IPS-18a (cell line): ENCODE measurements at regions not wholly inside any gene's neighbourhood (a gene's known extent, or its start where the extent isn't known, plus 50 kb on each side); places are given as distances from the start of the nearest gene placed in this dataset.

ENCODE experiments used
- H3K27ac ChIP-seq: one replicate; pipeline ENCODE4 v1.5.1; 2013; ENCODE audit warnings: low read length
- H3K27me3 ChIP-seq: one replicate; pipeline ENCODE4 v1.6.1; 2013; ENCODE audit warnings: mild to moderate bottlenecking, low read length; ENCODE audit not compliant: control insufficient read depth, insufficient read depth
- H3K36me3 ChIP-seq: one replicate; pipeline ENCODE4 v1.6.1; 2013; ENCODE audit warnings: low read depth, low read length; ENCODE audit not compliant: control insufficient read depth
- H3K4me1 ChIP-seq: one replicate; pipeline ENCODE4 v1.6.1; 2013; ENCODE audit warnings: low read depth, low read length; ENCODE audit not compliant: control insufficient read depth
- H3K4me3 ChIP-seq: one replicate; pipeline ENCODE4 v1.5.1; 2013; ENCODE audit warnings: low read length
- H3K9ac ChIP-seq: one replicate; pipeline ENCODE4 v1.6.1; 2013; ENCODE audit warnings: mild to moderate bottlenecking, low read length, moderate library complexity
- H3K9me3 ChIP-seq: one replicate; pipeline ENCODE4 v1.6.1; 2013; ENCODE audit warnings: low read depth, low read length; ENCODE audit not compliant: control insufficient read depth

DNA sequence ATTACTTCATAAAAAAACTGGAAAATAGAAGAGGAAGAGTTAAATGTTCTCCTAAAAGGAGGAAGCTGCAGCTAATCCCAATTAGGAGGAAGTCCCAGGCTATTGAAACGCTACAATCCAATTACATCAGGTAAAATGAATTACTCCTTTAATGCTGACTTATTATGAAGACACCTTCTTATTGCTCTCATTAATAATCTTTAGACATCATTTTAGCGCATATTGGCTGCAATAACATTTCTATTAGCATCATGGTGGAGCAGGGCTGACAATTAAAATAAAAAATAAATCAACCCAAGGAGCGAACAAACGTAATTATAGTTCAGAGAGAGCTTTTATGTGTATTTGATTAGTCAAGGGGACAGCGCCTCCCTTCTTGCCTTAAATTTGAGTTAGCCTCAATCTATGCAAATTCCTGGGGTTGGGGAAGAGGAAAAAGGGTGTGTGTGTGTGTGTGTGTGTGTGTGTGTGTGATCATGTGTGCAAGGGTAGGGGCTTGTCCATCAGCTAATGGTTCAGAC, 109.0 kb upstream of the IRX6 start:
- Histone ChIP-seq H3K9ac (no peak overlapping the region), H3K4me1 (no peaks in the 10 kb centered on the region), H3K9me3 (no peaks in the 10 kb centered on the region), H3K4me3 (no peak overlapping the region), H3K27me3 (no peaks in the 10 kb centered on the region), H3K27ac (no peak overlapping the region), H3K36me3 (no peaks in the 10 kb centered on the region)

DNA sequence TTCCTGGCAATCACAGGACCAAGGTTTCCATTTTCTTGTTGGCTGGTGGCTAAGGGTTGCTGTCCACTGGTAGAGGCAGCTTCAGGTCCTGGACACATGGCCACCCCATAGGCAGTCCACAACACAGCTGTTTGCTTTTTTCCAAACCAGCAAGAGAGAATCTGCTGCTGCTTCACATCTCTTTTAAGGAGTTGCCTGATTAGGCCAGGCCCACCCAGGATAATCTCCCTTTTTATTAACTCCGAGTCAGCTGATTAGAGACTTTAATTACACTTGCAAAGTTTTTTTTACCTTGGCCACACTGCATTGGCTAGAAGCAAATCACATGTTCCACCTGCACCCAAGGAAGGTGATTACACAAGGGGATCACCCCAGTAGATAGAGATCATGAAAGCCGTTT, 106.6 kb upstream of the IRX6 start:
- Histone ChIP-seq H3K4me1 (no peaks in the 10 kb centered on the region), H3K9me3 (no peaks in the 10 kb centered on the region), H3K9ac (no peak overlapping the region), H3K27me3 (no peaks in the 10 kb centered on the region), H3K4me3 (no peak overlapping the region), H3K27ac (no peak overlapping the region), H3K36me3 (no peaks in the 10 kb centered on the region)

DNA sequence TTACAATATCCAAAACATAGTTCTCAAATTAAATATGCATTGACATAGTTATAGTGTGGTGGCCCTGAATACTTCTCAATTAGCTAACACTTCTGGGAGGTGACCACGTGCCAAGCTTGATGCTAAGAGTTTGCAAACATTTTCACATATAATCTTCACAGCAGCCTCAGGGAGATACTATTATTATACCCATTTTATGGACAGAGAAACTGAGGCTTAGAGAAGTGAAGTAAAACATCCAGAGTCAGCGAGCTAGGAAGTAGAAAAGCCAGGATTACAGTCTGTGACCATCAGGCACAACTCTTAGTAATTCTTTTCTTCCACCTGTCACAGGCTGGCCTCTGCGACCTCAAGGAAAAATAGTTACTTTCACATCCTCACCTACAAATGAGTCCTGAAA, 102.2 kb upstream of the IRX6 start:
- Histone ChIP-seq H3K9ac (no peak overlapping the region), H3K4me1 (no peaks in the 10 kb centered on the region), H3K9me3 (peaks cover 5% of the 10 kb centered on the region), H3K4me3 (no peak overlapping the region), H3K27ac (no peak overlapping the region), H3K36me3 (no peaks in the 10 kb centered on the region), H3K27me3 (no peaks in the 10 kb centered on the region)

GRCh38 chr16:55222486-55222885, 101.5 kb upstream of the IRX6 start:
- H3K27ac ChIP-seq, result no peak overlapping the region
- no peaks in the 10 kb centered on the region for H3K36me3 ChIP-seq
- H3K9ac ChIP-seq, result no peak overlapping the region
- H3K27me3 ChIP-seq, result no peaks in the 10 kb centered on the region
- H3K9me3 ChIP-seq, result peaks cover 5% of the 10 kb centered on the region
- no peaks in the 10 kb centered on the region for H3K4me1 ChIP-seq
- no peak overlapping the region for H3K4me3 ChIP-seq

- no peaks in the 10 kb centered on the region for H3K36me3 ChIP-seq
- no peak overlapping the region for H3K9ac ChIP-seq
- H3K9me3 ChIP-seq, result peaks cover 5% of the 10 kb centered on the region
- H3K4me1 ChIP-seq, result no peaks in the 10 kb centered on the region
- no peak overlapping the region for H3K4me3 ChIP-seq
- no peaks in the 10 kb centered on the region for H3K27me3 ChIP-seq
- no peak overlapping the region for H3K27ac ChIP-seq
Observed at GRCh38 chr16:55225972-55226542, 97.9 kb upstream of the IRX6 start.

GRCh38 chr16:55232822-55233221, 91.2 kb upstream of the IRX6 start:
- no peaks in the 10 kb centered on the region for H3K4me1 ChIP-seq
- H3K36me3 ChIP-seq, result no peaks in the 10 kb centered on the region
- H3K4me3 ChIP-seq, result no peak overlapping the region

GRCh38 chr16:55233464-55233863, 90.5 kb upstream of the IRX6 start:
- Histone ChIP-seq H3K36me3 (no peaks in the 10 kb centered on the region), H3K27me3 (no peaks in the 10 kb centered on the region), H3K27ac (no peak overlapping the region)

More at GRCh38 chr16:55232822-55233221, 91.2 kb upstream of the IRX6 start:
- Histone ChIP-seq H3K27ac (no peak overlapping the region), H3K27me3 (no peaks in the 10 kb centered on the region), H3K9ac (no peak overlapping the region), H3K9me3 (no peaks in the 10 kb centered on the region)

GRCh38 chr16:55236655-55237054, 87.3 kb upstream of the IRX6 start:
- H3K27me3 ChIP-seq, result no peaks in the 10 kb centered on the region
- peaks cover 9% of the 10 kb centered on the region for H3K4me1 ChIP-seq
- H3K9ac ChIP-seq, result no peak overlapping the region
- H3K9me3 ChIP-seq, result no peaks in the 10 kb centered on the region
- H3K36me3 ChIP-seq, result no peaks in the 10 kb centered on the region
- no peak overlapping the region for H3K4me3 ChIP-seq
- no peak overlapping the region for H3K27ac ChIP-seq

More at GRCh38 chr16:55233464-55233863, 90.5 kb upstream of the IRX6 start:
- Histone ChIP-seq H3K9ac (no peak overlapping the region), H3K9me3 (no peaks in the 10 kb centered on the region), H3K4me3 (no peak overlapping the region), H3K4me1 (no peaks in the 10 kb centered on the region)

GRCh38 chr16:55239723-55240122, 84.3 kb upstream of the IRX6 start:
- no peak overlapping the region for H3K27ac ChIP-seq

DNA sequence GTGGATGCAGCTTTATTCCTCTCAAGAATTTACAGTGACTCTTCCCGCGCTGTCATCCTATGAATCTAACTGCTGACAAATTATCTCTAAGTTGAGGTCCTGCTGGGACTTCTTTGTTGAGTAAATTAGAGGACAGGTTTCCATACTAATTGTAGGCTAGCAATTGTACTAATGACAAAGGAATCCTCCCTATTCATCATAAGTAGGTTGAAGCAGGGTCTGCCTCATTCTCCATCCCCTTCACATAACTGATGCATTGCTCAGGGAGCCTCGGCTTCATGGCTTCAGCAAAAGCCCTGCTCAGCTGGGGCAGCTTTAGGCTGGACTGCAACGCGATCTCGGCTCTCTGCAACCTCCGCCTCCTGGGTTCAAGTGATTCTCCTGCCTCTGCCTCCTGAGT, 83.1 kb upstream of the IRX6 start:
- H3K27ac ChIP-seq, result no peak overlapping the region

More at GRCh38 chr16:55239723-55240122, 84.3 kb upstream of the IRX6 start:
- Histone ChIP-seq H3K36me3 (no peaks in the 10 kb centered on the region), H3K4me1 (peaks cover 9% of the 10 kb centered on the region), H3K9ac (no peak overlapping the region), H3K9me3 (no peaks in the 10 kb centered on the region), H3K4me3 (no peak overlapping the region), H3K27me3 (no peaks in the 10 kb centered on the region)

GRCh38 chr16:55242667-55243066, 81.3 kb upstream of the IRX6 start:
- H3K9ac ChIP-seq, result no peak overlapping the region
- H3K27me3 ChIP-seq, result no peaks in the 10 kb centered on the region
- no peak overlapping the region for H3K27ac ChIP-seq
- H3K4me1 ChIP-seq, result peaks cover 9% of the 10 kb centered on the region
- H3K9me3 ChIP-seq, result no peaks in the 10 kb centered on the region
- H3K4me3 ChIP-seq, result no peak overlapping the region
- H3K36me3 ChIP-seq, result no peaks in the 10 kb centered on the region

More for the DNA sequence above, 83.1 kb upstream of the IRX6 start:
- H3K4me1 ChIP-seq, result peaks cover 9% of the 10 kb centered on the region
- H3K4me3 ChIP-seq, result no peak overlapping the region
- no peaks in the 10 kb centered on the region for H3K27me3 ChIP-seq
- no peaks in the 10 kb centered on the region for H3K36me3 ChIP-seq
- no peak overlapping the region for H3K9ac ChIP-seq
- no peaks in the 10 kb centered on the region for H3K9me3 ChIP-seq

GRCh38 chr16:55248058-55248457, 75.9 kb upstream of the IRX6 start:
- no peaks in the 10 kb centered on the region for H3K4me1 ChIP-seq
- no peaks in the 10 kb centered on the region for H3K27me3 ChIP-seq
- H3K36me3 ChIP-seq, result no peaks in the 10 kb centered on the region
- no peak overlapping the region for H3K4me3 ChIP-seq
- H3K9ac ChIP-seq, result no peak overlapping the region
- H3K27ac ChIP-seq, result no peak overlapping the region
- no peaks in the 10 kb centered on the region for H3K9me3 ChIP-seq
